Chondrocyte (in vitro differentiated cells): ENCODE measurements at regions not wholly inside any gene's neighbourhood (a gene's known extent, or its start where the extent isn't known, plus 50 kb on each side); places are given as distances from the start of the nearest gene placed in this dataset.
"Not testable (repeated sequence)": the region's sequence is repeated elsewhere in the genome, so short reads cannot be mapped to it uniquely, and the experiment has no call there.

Experiments used
- DNase-seq: peaks from one replicate; pipeline ENCODE4 v3.0.0; 2021; ENCODE audit warnings: mixed read lengths, low spot score
- H3K27ac Mint-ChIP-seq: one replicate; pipeline ENCODE4 v1.8.0; 2021; ENCODE audit warnings: mild to moderate bottlenecking, moderate library complexity, mixed read lengths; ENCODE audit not compliant: unreplicated experiment
- H3K27me3 Mint-ChIP-seq: 2 replicates; pipeline ENCODE4 v1.8.0; 2021; ENCODE audit warnings: low read depth, mixed read lengths
- H3K36me3 Mint-ChIP-seq: 2 replicates; pipeline ENCODE4 v1.8.0; 2021; ENCODE audit warnings: low read depth, mixed read lengths
- H3K4me1 Mint-ChIP-seq: 2 replicates; pipeline ENCODE4 v1.8.0; 2021; ENCODE audit warnings: low read depth, mild to moderate bottlenecking, mixed read lengths
- H3K4me3 Mint-ChIP-seq: one replicate; pipeline ENCODE4 v1.8.0; 2021; ENCODE audit warnings: mild to moderate bottlenecking, moderate library complexity, mixed read lengths; ENCODE audit not compliant: unreplicated experiment
- H3K9me3 Mint-ChIP-seq: 2 replicates; pipeline ENCODE4 v1.8.0; 2021; ENCODE audit warnings: low read depth, mixed read lengths
- CTCF ChIP-seq: fragments of 200-600 bp; sonication (generic); IDR thresholded peaks from 2 replicates; pipeline ENCODE4 v1.5.0; 2021; ENCODE audit warnings: antibody characterized with exemption, mild to moderate bottlenecking, moderate library complexity

GRCh38 chr13:47705185-47705584 lies 295.9 kb downstream of the SUCLA2 start:
- H3K36me3 Mint-ChIP-seq = no peaks in the 10 kb centered on the region
- DNase-seq = no peak
- peaks cover 2% of the 10 kb centered on the region for H3K27me3 Mint-ChIP-seq
- no peak overlapping the region for H3K4me3 Mint-ChIP-seq
- peaks cover 6% of the 10 kb centered on the region for H3K9me3 Mint-ChIP-seq
- no peak overlapping the region for H3K27ac Mint-ChIP-seq
- no peak for TF ChIP-seq CTCF
- H3K4me1 Mint-ChIP-seq = no peaks in the 10 kb centered on the region

DNA sequence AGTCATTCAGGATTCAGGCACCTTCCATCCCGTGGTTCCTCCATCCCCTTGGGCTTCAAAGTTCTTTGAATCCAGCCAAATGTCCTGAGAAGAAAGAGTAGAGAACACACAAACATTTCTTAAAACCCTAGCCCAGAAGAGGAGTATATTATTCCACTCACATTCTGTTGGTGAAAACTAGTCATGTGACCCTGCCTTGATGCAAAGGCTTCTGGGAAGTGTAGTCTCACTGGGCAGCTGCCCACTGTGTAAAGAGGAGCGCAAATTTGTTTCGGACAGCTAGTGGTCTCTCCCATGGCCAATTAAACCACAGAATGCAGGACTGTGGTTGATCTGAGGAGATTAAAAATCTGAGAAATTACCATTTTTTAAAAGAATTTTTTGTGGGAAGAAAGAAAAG lies 304.4 kb downstream of the SUCLA2 start:
- Mint-ChIP-seq H3K27me3 (no peaks in the 10 kb centered on the region), H3K4me3 (no peak overlapping the region), H3K4me1 (no peaks in the 10 kb centered on the region), H3K9me3 (peaks cover 16% of the 10 kb centered on the region), H3K27ac (no peak overlapping the region), H3K36me3 (no peaks in the 10 kb centered on the region)
- DNase-seq = no peak
- TF ChIP-seq CTCF = no peak

- H3K4me3 Mint-ChIP-seq = no peak overlapping the region
- peaks cover 10% of the 10 kb centered on the region for H3K9me3 Mint-ChIP-seq
- DNase-seq = no peak
- H3K4me1 Mint-ChIP-seq = no peaks in the 10 kb centered on the region
- no peaks in the 10 kb centered on the region for H3K36me3 Mint-ChIP-seq
- no peak overlapping the region for H3K27ac Mint-ChIP-seq
- TF ChIP-seq CTCF = no peak
- no peaks in the 10 kb centered on the region for H3K27me3 Mint-ChIP-seq
Measured at GRCh38 chr13:47687577-47687976, 313.5 kb downstream of the SUCLA2 start.

GRCh38 chr13:47685156-47685555 lies 315.9 kb downstream of the SUCLA2 start:
- H3K9me3 Mint-ChIP-seq, H3K27ac Mint-ChIP-seq, H3K27me3 Mint-ChIP-seq, H3K4me3 Mint-ChIP-seq, H3K36me3 Mint-ChIP-seq, H3K4me1 Mint-ChIP-seq, DNase-seq: not testable (repeated sequence)

- no peak for TF ChIP-seq CTCF
- H3K4me3 Mint-ChIP-seq = no peak overlapping the region
- peaks cover 10% of the 10 kb centered on the region for H3K9me3 Mint-ChIP-seq
- no peaks in the 10 kb centered on the region for H3K27me3 Mint-ChIP-seq
- H3K27ac Mint-ChIP-seq = no peak overlapping the region
- no peak for DNase-seq
- peaks cover 24% of the 10 kb centered on the region for H3K4me1 Mint-ChIP-seq
- no peaks in the 10 kb centered on the region for H3K36me3 Mint-ChIP-seq
Measured at GRCh38 chr13:47680748-47681147, 320.3 kb downstream of the SUCLA2 start.

GRCh38 chr13:47679401-47679800 lies 321.7 kb downstream of the SUCLA2 start:
- Mint-ChIP-seq H3K9me3 (peaks cover 7% of the 10 kb centered on the region), H3K36me3 (no peaks in the 10 kb centered on the region), H3K27me3 (peaks cover 2% of the 10 kb centered on the region), H3K27ac (no peak overlapping the region), H3K4me3 (no peak overlapping the region), H3K4me1 (peaks cover 24% of the 10 kb centered on the region)
- DNase-seq = no peak
- TF ChIP-seq CTCF = no peak
